ENCODE measurements at regions not wholly inside any gene's neighbourhood (a gene's known extent, or its start where the extent isn't known, plus 50 kb on each side); places are given as distances from the start of the nearest gene placed in this dataset.

DNA sequence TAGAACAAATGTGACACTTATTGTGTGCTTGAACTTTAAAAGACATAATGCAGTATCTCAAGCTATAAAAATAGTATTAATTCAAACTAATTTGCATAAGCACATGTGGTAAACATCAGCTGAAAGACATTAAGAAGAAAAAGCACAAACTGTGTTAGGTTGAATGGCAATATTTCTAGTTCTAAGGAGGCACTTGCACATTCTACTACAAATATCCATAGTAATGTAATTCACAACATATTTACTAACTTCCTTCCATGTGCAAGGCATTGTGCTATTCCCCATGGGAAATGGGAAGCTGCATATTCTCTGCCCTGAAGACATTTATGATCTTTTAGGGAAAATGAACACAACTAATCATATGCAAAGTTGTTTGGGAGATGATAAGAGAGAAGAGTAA, 80.2 kb upstream of the SLC13A1 start:
- H3K27ac Mint-ChIP-seq = no peak overlapping the region
- H3K9me3 Mint-ChIP-seq = no peaks in the 10 kb centered on the region
- Histone ChIP-seq H3K79me1 (ENCODE audit: insufficient read depth, low read depth, low read length, poor library complexity, severe bottlenecking) (no peaks in the 10 kb centered on the region), H3K9me3 (ENCODE audit: control insufficient read depth, low read depth, low read length) (no peaks in the 10 kb centered on the region), H2BK12ac (ENCODE audit: insufficient read length, low read depth, low read length) (no peak overlapping the region), H2BK20ac (ENCODE audit: low read depth, low read length, poor library complexity, severe bottlenecking) (no peak overlapping the region), H4K91ac (ENCODE audit: insufficient read length, low read depth, low read length) (no peak overlapping the region), H2BK120ac (ENCODE audit: low read depth, low read length, poor library complexity, severe bottlenecking) (no peak overlapping the region), H2AFZ (ENCODE audit: low read length) (no peak overlapping the region), H3K14ac (ENCODE audit: insufficient read depth, low read length) (no peak overlapping the region), H3K23ac (ENCODE audit: insufficient read length, low read depth, low read length) (no peak overlapping the region), H4K8ac (replicated peaks; ENCODE audit: insufficient read length, low read depth, low read length) (no peak overlapping the region), H3K27ac (ENCODE audit: insufficient read length, low read depth, low read length) (no peak overlapping the region), H3K9ac (ENCODE audit: extremely low read depth, insufficient read length, low read length) (no peak overlapping the region), H3K4me2 (ENCODE audit: insufficient read depth, insufficient read length, low read length) (no peak overlapping the region), H3K18ac (ENCODE audit: insufficient read length, low read depth, low read length) (no peak overlapping the region), H2BK5ac (ENCODE audit: insufficient read length, low read length) (no peak overlapping the region), H3K4ac (ENCODE audit: low read depth, low read length) (no peak overlapping the region), H2AK5ac (ENCODE audit: insufficient read length, low read length) (no peak overlapping the region), H2BK15ac (ENCODE audit: low read depth, low read length) (no peak overlapping the region), H3K4me1 (ENCODE audit: insufficient read depth, low read length) (no peaks in the 10 kb centered on the region), H3K27me3 (ENCODE audit: insufficient read depth, low read length) (no peaks in the 10 kb centered on the region), H3K56ac (ENCODE audit: insufficient read length, low read depth, low read length) (no peak overlapping the region), H3K23me2 (ENCODE audit: insufficient read length, low read depth, low read length, poor library complexity, severe bottlenecking) (no peaks in the 10 kb centered on the region), H3T11ph (ENCODE audit: low read length) (no peak overlapping the region), H4K5ac (ENCODE audit: insufficient read length, low read depth, low read length) (no peak overlapping the region), H3K79me2 (ENCODE audit: insufficient read depth, low read length) (no peaks in the 10 kb centered on the region), H4K20me1 (ENCODE audit: control insufficient read depth, insufficient read depth, insufficient read length) (no peaks in the 10 kb centered on the region)
- no peaks in the 10 kb centered on the region for H3K36me3 Mint-ChIP-seq (ENCODE audit: insufficient read depth in 1 of 3, low read depth in 3 of 3)
- TF ChIP-seq, protein P1, sequence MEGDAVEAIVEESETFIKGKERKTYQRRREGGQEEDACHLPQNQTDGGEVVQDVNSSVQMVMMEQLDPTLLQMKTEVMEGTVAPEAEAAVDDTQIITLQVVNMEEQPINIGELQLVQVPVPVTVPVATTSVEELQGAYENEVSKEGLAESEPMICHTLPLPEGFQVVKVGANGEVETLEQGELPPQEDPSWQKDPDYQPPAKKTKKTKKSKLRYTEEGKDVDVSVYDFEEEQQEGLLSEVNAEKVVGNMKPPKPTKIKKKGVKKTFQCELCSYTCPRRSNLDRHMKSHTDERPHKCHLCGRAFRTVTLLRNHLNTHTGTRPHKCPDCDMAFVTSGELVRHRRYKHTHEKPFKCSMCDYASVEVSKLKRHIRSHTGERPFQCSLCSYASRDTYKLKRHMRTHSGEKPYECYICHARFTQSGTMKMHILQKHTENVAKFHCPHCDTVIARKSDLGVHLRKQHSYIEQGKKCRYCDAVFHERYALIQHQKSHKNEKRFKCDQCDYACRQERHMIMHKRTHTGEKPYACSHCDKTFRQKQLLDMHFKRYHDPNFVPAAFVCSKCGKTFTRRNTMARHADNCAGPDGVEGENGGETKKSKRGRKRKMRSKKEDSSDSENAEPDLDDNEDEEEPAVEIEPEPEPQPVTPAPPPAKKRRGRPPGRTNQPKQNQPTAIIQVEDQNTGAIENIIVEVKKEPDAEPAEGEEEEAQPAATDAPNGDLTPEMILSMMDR (conservative IDR thresholded peaks at IDR 0.05) = no peak
- H3K4me3 Mint-ChIP-seq = no peak overlapping the region
- DNase-seq = no peak
- H3K4me1 Mint-ChIP-seq = peaks cover under 1 to 1% of the 10 kb centered on the region in 2 experiments
- no peaks in the 10 kb centered on the region for H3K27me3 Mint-ChIP-seq (ENCODE audit: low read depth)

Measured in H9 (cell line).